MCF 10A (cell line): ENCODE measurements at regions not wholly inside any gene's neighbourhood (a gene's known extent, or its start where the extent isn't known, plus 50 kb on each side); places are given as distances from the start of the nearest gene placed in this dataset.

Source experiments
- BruUV-seq: library from RNA; stranded (reverse); fragments of 400-500 nt; replicated peaks from 2 replicates; lab custom pipeline; 2021; lab: Mats Ljungman, UMichigan
- CTCF ChIA-PET: fragments of 300-600 bp; sonication (Branson Sonifier 250); formaldehyde crosslinking; extraction: SDS; loops from one replicate; lab custom pipeline; 2021; ENCODE audit warnings: antibody characterized with exemption, inconsistent platforms; lab: Yijun Ruan, JAX
- POLR2A ChIA-PET: fragments of 300-600, 350-650 bp; sonication (Branson Sonifier 250); formaldehyde crosslinking; extraction: SDS; loops from one replicate; lab custom pipeline; 2020; ENCODE audit warnings: antibody characterized with exemption, inconsistent platforms; lab: Yijun Ruan, JAX
- DNase-seq: peaks from one replicate; pipeline ENCODE4 v3.0.0-alpha.2; 2018; ENCODE audit not compliant: unreplicated experiment
- H3K27ac Mint-ChIP-seq: one replicate; pipeline ENCODE4 v1.8.0; 2022; ENCODE audit warnings: mild to moderate bottlenecking, low read depth, mixed read lengths; ENCODE audit not compliant: unreplicated experiment
- H3K27me3 Mint-ChIP-seq: one replicate; pipeline ENCODE4 v1.8.0; 2022; ENCODE audit warnings: mixed read lengths; ENCODE audit not compliant: insufficient read depth, unreplicated experiment
- H3K36me3 Mint-ChIP-seq: one replicate; pipeline ENCODE4 v1.8.0; 2022; ENCODE audit warnings: mild to moderate bottlenecking, moderate library complexity, mixed read lengths; ENCODE audit not compliant: insufficient read depth, unreplicated experiment
- H3K4me1 Mint-ChIP-seq: one replicate; pipeline ENCODE4 v1.8.0; 2022; ENCODE audit warnings: mixed read lengths; ENCODE audit not compliant: insufficient read depth, unreplicated experiment
- H3K4me3 Mint-ChIP-seq: one replicate; pipeline ENCODE4 v1.8.0; 2022; ENCODE audit warnings: mild to moderate bottlenecking, moderate library complexity, mixed read lengths; ENCODE audit not compliant: unreplicated experiment
- H3K9me3 Mint-ChIP-seq: one replicate; pipeline ENCODE4 v1.8.0; 2022; ENCODE audit warnings: mixed read lengths; ENCODE audit not compliant: unreplicated experiment
- CTCF ChIP-seq: fragments of 200-600 bp; IDR thresholded peaks from one replicate; pipeline ENCODE4 v1.8.0; 2022; ENCODE audit warnings: antibody characterized with exemption, mild to moderate bottlenecking; ENCODE audit not compliant: unreplicated experiment
- intact Hi-C: fragments of 100-400 bp; cut with micrococcal nuclease; formaldehyde crosslinking; loops from 2 replicates; pipeline ENCODE4 v1.14.1; 2022

GRCh38 chr9:28951945-28952344 lies 1378.7 kb upstream of the C9orf72 start:
- no peak for TF ChIP-seq CTCF
- no TSS peak for BruUV-seq
- ChIA-PET CTCF (interaction anchor here (0.6 kb wide), 1 partner anchor 257 kb away, joined by 3 read pairs; no protein-coding TSS in a partner anchor), POLR2A (interaction anchor here (0.5 kb wide), 1 partner anchor 27 kb away, joined by 3 read pairs; no protein-coding TSS in a partner anchor)
- peak; percentile 8 for DNase-seq
- Mint-ChIP-seq H3K36me3 (no peaks in the 10 kb centered on the region), H3K27me3 (no peaks in the 10 kb centered on the region), H3K4me3 (no peak overlapping the region), H3K27ac (no peak overlapping the region), H3K9me3 (no peaks in the 10 kb centered on the region), H3K4me1 (no peaks in the 10 kb centered on the region)
- intact Hi-C loops, result no loop called here

GRCh38 chr9:28956116-28956880 lies 1383.0 kb upstream of the C9orf72 start:
- Mint-ChIP-seq H3K9me3 (no peaks in the 10 kb centered on the region), H3K4me1 (no peaks in the 10 kb centered on the region), H3K36me3 (no peaks in the 10 kb centered on the region), H3K27me3 (no peaks in the 10 kb centered on the region), H3K27ac (no peak overlapping the region), H3K4me3 (no peak overlapping the region)
- no peak for DNase-seq
- intact Hi-C loops, result no loop called here
- ChIA-PET CTCF (interaction anchor here (0.6 kb wide), 1 partner anchor 26 kb away, joined by 3 read pairs; no protein-coding TSS in a partner anchor), POLR2A (no interaction called here)
- no TSS peak for BruUV-seq
- TF ChIP-seq CTCF, result no peak

GRCh38 chr9:28960602-28961001 lies 1387.3 kb upstream of the C9orf72 start:
- no peaks in the 10 kb centered on the region for H3K4me1 Mint-ChIP-seq
- no peaks in the 10 kb centered on the region for H3K9me3 Mint-ChIP-seq
- H3K27ac Mint-ChIP-seq, result no peak overlapping the region
- no peak overlapping the region for H3K4me3 Mint-ChIP-seq
- TF ChIP-seq CTCF, result no peak
- DNase-seq, result no peak
- ChIA-PET CTCF (no interaction called here), POLR2A (no interaction called here)
- no TSS peak for BruUV-seq
- no peaks in the 10 kb centered on the region for H3K27me3 Mint-ChIP-seq
- intact Hi-C loops, result no loop called here
- no peaks in the 10 kb centered on the region for H3K36me3 Mint-ChIP-seq

GRCh38 chr9:28961623-28962022 lies 1388.3 kb upstream of the C9orf72 start:
- no peaks in the 10 kb centered on the region for H3K4me1 Mint-ChIP-seq
- no peak overlapping the region for H3K4me3 Mint-ChIP-seq
- no peak for DNase-seq
- H3K36me3 Mint-ChIP-seq, result no peaks in the 10 kb centered on the region
- ChIA-PET POLR2A (no interaction called here), CTCF (no interaction called here)
- no peak for TF ChIP-seq CTCF
- H3K27ac Mint-ChIP-seq, result no peak overlapping the region
- no TSS peak for BruUV-seq
- no peaks in the 10 kb centered on the region for H3K27me3 Mint-ChIP-seq
- intact Hi-C loops, result no loop called here
- H3K9me3 Mint-ChIP-seq, result no peaks in the 10 kb centered on the region
